H1 (cell line): ENCODE measurements at regions not wholly inside any gene's neighbourhood (a gene's known extent, or its start where the extent isn't known, plus 50 kb on each side); places are given as distances from the start of the nearest gene placed in this dataset.

Experiments used
- GABPA ChIP-seq: IDR thresholded peaks from 2 replicates; pipeline ENCODE4 v1.6.1; 2011; ENCODE audit warnings: mild to moderate bottlenecking, low read length, moderate library complexity, borderline replicate concordance; ENCODE audit not compliant: insufficient read depth
- RNF2 ChIP-seq: fragments of 200-900, 300-1000 bp; sonication (generic); IDR thresholded peaks from 2 replicates; pipeline ENCODE4 v1.7.1; 2016; ENCODE audit warnings: borderline replicate concordance, low read depth, mild to moderate bottlenecking, antibody characterized with exemption, low read length; ENCODE audit not compliant: poor library complexity, severe bottlenecking; ENCODE audit errors: missing control alignments
- SIN3A ChIP-seq, 2 experiments: IDR thresholded peaks in 1 of 2; conservative IDR thresholded peaks in 1 of 2; 2 replicates each; pipeline ENCODE4 v1.6.1; 2011 to 2012; ENCODE audit warnings: low read length in 2 of 2, improper control_type of control experiment in 1 of 2, low read depth in 1 of 2, mild to moderate bottlenecking in 1 of 2

- TF ChIP-seq SIN3A (conservative IDR thresholded peaks at IDR 0.05 in 1 of 2, IDR thresholded peaks at IDR 0.05 in 1 of 2; ENCODE audit: low read depth in 1 of 2, low read length in 2 of 2) (no peak), RNF2 (no peak), GABPA (no peak)
Measured at GRCh38 chr22:47849576-47849975, 1087.1 kb downstream of the TBC1D22A start (continued).
